ENCODE measurements at regions not wholly inside any gene's neighbourhood (a gene's known extent, or its start where the extent isn't known, plus 50 kb on each side); places are given as distances from the start of the nearest gene placed in this dataset.

DNA sequence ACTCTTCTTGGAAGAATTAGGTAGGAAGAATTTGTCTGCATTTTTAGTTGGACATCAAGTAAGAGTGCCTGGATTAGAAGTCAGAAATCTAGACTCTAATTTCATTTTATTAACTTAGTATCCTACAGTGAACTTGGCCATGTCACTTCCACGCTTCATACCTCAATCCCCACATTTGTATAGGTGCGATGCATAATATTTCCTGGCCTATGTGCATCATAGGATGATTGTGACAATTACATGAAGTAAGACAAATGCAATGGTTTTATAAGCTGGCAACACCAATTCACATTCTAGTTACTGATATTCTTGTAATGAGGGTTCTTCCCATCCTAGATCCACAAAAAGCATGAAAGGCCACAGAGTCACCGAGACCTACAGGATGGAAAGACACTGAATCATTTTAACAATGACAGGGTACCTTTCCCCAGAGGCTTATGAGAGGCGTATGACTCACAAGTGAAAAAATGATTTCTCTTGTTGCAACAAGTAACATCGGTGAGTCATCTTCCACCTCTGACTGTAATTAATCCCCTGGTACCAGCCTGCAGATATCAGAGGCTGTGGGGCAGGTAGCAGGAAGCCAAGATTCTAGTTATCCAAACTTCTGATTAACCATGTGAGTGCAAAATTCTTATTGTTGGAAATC is 56.0 kb upstream of the OR5AK2 start:
- no peak for DNase-seq

DNA sequence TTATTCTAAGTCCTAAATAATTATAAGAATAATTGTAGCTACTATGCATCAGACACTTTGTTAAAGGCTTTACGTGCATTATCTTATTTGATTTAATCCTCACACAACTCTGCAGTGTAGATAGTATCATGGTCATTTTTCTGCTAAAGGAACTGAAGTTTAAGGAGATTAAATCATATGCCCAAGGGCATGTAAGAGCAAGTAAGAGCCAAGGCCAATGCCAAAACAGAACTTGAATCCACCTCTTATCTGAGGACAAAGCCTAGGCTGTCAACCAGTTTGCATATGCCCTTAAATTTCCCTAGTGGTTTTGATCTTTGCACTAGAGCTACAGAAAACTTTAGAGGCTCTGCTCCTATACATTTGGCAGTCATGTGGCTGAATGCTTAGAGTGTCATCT is 65.6 kb upstream of the OR5AK2 start:
- no peak for DNase-seq

DNA sequence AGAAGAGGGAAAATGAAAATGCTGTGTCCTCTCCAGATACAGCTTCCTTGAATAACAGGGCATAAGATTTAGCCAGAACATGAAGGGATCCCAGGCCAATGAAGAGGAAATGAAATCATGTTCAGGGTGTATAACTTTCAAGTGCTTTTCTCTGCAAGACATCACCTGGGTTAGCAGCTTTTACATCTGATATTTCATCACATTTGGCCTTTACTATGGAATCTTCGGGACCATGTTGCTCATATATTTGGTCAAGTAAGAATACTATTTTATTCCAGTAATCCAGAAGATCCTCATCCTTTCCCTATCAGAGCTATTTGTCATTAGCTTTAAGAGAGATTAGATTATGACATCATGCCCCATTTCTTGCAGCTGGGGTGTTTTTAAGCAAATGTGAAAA is 66.3 kb upstream of the OR5AK2 start:
- DNase-seq, result no peak

DNA sequence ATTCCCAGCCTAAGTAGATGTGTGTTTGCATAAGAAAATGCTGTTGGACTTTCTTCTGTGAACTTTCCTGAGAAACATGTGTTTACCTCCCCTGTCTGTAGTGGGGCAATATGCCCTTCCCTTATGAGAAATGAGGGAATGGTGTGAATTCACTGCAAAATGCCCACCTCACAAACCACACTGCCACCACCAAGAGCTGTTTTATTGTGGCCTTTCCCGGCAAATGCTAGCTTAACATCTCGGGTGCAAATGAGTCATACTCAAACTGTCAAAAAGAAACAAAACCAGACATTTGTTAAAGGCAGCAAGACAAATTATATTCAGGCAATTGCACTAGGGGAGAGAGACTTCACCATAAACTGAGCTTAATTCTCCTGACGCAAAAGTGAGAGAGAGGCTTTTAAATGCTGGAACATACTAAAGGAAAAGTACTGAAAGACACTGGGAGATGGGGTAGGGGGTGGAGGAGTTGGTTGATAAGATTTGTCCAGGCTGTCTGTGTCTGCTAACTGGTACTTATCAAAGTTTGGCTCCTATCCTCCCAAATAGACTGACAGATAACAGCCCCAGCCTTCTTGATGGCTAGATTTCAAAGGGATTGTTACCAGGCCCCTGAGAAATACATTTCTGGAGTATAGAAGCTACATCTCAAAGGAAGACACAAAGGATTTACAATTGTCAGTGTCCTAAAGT is 70.9 kb upstream of the OR5AK2 start:
- DNase-seq, result no peak

DNA sequence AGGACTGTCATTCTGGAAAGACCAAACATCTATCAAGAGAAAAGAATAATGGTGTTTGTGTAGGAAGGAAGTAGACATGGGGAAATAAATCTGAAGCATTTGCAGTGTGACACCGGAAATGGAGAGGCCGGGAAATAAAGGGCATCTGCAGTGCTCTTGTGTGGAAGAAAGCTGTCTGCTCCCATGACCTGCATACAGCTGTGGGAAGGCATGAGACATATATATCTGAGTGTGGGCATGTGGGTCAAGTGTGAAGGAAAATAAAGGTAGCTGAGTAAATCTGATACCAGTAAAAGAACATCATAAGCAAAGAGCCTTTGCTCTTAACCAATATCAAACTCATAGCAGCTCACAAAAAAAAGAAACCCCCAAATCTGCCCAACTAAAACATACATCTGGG is 72.1 kb upstream of the OR5AK2 start:
- no peak for DNase-seq

DNA sequence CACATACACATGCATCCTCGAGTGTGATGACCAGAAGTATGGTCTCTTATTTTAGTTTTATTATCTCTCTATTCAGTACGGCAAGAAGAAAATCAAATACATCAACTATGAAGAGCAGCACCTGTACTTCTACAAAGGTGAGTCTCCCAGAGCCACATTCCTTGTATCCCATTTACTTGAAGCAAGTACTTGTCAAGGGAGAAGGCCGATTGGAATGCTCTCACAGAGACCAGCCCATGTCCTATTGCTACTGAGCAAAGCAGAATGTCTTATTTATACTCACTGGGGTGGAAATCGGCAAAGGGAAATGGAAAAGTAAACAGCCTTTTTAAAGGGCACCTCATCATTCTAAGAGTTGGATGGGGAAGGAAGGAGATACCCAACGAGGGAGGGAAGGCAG is 72.6 kb upstream of the OR5AK2 start:
- no peak for DNase-seq

DNA sequence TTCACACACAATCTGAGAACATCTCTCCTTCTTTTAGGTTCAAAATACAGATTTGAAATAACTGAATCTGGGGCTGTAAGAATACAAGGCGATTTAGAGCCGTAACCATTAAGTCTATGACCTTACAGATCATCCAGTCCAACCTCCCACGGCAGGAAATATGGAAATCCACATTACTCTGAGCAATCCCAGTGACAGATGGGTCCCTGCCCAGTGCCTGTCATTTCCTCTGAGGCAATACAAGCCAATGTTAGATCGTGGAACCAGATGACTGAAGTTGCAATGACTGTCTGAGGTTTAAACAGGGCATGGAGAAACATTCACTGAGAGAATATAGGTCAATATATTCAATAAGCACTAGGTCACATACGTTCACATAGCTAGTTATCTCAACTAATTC is 77.4 kb upstream of the OR5AK2 start:
- DNase-seq, result no peak

DNA sequence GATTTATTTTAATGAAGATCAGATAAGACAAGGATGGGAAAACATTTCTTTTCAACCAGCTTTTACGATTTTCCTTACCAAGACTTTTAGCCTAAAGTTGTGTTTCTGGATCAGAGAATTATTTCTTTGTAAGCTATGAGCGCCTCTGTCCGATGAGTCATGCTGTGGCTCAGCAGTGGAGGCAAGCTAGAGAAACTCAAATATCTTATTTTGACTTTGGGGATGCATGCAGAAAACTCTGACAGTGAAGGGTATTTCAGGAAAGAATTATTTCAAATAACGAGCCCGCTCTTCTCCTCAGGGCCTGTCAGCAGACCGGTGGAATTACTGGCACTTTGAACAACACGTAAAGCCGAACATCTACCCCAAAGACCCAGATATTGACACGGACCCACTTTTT is 77.9 kb upstream of the OR5AK2 start:
- DNase-seq, result no peak

DNA sequence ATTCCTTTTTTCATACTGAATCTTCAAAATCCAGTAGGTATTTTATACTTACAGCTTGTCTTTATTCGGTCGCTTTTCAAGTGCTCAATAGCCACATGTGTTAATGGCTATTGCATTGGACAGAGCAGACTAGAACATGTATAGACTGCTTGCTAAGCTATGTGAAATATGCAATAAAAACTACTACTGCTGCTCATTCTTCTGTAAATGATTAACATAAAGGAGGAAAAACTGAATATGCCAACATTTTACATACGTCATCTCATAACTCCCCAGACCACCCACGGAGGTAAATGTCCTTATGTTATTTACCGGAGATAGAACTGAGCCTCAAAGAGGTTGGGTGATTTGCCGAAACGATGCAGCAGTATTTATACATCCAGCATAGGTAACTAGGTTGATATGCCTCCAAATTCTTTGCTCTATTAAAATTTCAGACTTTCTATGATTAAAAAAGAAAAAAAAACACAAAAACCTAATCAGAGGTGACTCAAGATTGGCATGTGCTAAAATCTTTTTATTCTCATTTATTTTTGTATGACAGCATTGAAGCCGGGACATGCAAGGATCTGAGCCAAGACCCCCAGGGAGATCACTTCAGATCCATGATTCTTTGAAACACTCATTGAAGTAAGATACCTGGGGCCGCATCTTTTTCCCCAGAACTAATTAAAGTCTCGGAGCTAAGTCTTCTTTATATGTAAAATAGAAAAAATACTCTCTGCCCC is 78.5 kb upstream of the OR5AK2 start:
- no peak for DNase-seq

DNA sequence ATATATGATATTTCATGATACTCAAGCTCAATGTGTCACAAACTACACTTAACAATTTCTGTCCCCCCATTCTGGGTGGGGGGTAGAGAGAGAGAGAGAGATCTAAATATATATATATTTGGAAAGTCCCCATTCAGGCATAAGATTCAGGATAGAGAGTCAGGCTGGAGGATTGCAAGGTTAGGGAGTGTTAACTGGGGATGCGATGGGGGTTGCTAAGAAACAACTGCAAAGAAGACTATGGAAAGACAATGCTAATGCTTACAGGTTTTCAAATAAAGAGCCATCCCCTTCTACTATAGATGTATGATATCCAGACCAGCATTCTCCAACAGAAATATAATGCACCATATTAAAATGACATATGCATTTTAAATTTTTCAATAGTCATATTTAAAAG is 79.2 kb upstream of the OR5AK2 start:
- DNase-seq, result no peak

DNA sequence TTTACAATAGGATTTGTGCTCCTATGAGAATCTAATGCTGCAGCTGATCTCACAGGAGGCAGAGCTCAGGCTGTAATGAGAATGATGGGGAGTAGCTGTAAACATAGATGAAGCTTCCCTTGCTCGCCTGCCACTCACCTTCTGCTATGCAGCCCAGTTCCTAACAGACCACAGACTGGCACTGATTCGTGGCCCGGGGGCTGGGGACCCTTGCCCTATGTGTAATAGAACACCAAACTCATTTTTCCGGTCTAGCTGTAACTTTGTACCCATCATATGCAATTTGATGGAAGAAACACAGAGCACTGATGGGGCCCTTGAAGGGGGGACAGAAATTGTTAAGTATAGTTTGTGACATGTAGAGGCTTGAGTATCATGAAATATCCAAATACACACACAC is 79.6 kb upstream of the OR5AK2 start:
- DNase-seq, result no peak

DNA sequence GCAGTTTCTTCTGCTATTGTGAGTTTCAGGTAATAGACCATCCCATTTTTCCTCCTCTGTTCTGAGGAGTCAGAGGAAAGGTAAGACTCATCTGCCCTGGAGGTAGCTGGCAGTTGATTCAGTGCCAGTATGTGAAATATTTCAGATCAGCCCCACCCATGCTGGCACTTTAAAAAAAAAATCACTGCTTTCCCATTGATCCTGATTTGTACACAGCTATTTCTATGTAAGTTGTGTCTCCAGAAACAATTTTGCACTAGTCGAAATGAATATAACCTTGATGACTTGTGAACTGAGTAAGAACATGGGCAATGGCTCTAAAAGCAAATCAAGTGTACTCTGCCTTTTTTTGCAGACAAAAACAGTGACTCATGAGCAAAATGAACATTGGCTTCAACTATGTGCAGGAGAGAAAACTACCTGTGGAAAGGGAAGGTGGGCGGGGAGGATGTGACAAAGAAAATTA is 82.0 kb upstream of the OR5AK2 start:
- no peak for DNase-seq

DNA sequence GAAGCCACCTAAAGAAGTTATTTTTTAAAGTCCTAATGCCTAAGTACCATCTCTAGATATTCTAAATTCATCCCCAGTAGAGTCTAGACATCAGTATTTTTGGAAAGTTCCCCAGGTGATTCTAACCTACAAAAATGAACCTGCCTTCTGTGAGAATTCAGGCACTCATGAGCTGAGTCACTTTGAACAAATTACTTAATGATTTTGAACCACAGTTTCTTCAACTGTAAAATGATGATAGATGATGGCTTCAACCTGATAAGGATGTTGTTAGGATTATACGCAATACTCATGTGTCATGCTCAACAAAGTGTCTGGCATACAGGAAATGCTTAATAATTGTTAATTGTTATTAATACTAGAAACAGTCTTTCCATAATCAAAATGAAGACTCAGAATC is 82.8 kb upstream of the OR5AK2 start:
- no peak for DNase-seq

DNA sequence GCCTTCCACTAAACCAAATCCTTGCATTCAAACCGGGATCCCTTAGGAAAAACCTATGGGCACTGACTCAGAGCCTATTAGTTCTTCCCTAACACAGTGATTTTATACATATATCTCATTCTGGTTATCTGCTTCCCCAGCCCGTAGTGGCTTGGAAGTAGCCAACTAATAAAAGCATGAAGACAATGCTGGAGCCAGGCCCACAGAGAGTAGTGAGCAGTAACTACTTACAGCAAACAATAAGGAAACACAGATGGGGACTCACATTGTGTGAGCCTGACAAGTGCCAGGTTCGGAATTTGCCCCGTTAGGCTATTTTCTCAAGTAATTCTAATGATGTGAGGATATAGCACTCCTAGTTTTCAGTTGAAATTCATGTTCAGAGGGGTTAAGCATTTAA is 83.3 kb upstream of the OR5AK2 start:
- no peak for DNase-seq

DNA sequence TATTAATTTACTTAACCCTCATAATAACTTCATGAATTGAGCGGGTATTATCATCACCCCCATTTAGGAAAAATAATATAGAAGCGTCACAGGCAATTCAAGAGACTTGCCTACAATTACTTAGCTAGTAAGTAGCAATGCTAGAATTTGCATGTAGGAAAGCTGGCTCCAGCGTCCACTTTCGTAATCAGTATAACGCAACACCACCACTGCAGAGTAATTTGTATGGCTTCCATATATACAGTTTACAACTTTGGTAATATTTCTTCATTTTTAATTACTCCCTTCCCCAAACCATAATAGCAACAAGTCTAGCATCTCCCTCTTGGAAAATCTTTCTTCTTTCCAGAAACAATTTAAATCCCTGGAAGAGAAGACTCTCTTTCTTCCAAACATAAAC is 89.9 kb upstream of the OR5AK2 start:
- no peak for DNase-seq

DNA sequence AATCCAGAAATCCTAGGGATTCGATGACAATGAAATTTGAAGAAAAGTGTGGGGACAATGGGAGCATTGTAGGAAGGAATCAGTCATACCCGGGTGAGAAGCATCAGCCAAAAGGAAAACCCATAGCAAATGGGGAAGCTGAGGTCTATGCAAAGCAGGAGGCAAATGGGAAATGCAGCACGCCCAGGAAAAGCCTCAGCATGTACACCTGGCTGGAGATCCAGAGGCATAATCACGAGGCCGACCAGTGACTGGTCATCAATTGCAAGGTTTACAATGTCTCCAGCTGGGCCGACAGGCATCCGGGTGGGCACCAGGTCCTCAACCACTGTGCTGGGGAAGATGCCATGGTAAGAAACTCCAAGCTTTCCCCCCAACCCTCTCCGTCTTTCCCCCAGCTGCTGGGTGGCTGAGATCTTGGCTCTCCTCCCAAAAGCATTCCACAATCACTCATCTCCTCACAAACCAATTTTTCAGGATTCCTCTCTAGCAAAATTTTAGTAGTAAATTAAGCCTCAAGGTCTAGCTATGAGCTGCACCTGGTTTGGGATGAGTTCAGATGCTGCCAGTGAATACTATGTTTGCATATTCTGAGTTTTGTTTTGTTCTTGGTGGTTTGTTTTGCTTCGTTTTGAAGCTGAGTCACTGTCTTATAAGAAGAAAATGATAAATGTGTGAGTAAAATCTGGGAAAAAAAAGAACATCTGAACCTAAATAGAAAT is 98.0 kb upstream of the OR5AK2 start:
- no peak for DNase-seq

DNA sequence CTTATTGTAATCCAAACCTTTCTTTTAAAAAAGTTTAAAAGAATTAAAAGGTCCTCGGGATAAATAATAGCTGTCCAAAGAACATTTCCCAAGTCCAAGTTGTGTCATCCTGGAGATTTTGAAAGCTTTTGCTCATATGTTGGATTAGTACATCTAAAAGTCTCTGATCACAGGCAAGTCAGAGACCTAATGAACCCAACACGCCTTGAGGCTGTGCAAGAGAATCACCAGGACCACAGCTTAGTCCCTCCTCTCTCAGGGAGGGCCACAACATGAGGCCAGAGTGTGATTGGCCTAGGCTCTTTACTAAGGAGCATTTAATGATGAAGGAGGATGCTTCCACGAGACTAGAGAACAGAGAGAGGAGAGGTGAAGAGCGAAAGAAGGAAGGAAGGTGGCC is 98.7 kb upstream of the OR5AK2 start:
- no peak for DNase-seq

DNA sequence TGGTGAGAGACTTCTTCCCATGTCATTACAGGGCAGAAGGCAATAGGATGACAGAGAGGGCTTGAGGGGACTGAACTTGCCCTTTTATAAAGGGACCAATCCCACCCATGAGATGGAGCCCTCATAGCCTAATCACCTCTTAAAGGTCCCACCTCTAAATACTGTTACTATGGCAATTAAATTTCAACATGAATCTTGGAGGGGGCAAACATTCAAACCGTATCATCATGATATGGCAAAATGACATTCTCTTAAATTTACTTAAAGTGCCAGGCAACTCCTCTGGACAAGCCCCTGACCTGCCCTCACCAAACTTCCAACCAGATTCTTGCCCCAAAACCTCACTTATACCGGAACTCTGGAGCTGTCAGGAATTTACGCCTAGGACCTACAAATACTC is 100.8 kb upstream of the OR5AK2 start:
- DNase-seq, result no peak

DNA sequence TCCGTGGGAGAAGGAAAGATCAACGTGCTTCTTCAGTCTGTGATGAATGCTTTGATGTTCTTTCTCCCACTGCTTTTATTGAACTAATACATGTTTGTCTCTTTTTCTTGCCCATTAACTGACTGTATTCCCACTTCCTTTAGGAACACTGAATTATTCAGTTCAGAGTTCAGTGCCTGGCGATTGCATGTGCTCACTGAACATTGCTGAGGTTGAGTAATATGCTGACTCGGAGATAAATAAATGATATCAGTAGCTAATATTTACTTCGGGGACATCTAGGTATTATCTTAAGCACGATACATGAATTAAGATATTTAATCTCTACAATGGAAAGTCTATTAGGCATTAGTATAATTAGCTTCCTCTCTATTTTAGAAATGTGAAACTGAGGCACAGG is 102.3 kb upstream of the OR5AK2 start:
- DNase-seq, result no peak

DNA sequence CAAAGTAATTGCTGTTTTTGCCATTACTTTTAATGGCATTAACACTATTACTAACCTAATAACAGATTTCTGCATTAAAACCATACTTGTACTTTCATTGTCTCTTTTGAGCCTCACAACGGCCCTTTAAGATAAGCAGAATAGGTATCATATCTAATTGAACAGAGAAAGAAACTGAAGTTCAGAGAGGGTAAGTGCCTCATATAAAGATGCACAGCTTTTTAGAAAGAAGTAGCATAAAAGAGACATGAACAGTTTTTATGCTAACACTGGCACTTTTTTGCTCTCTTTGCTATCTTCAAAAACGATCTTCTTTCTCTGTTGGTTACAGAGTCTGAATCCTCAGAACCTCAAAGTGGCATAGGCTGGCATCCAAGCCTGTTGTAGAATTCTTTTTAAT is 102.9 kb upstream of the OR5AK2 start:
- DNase-seq, result no peak

DNA sequence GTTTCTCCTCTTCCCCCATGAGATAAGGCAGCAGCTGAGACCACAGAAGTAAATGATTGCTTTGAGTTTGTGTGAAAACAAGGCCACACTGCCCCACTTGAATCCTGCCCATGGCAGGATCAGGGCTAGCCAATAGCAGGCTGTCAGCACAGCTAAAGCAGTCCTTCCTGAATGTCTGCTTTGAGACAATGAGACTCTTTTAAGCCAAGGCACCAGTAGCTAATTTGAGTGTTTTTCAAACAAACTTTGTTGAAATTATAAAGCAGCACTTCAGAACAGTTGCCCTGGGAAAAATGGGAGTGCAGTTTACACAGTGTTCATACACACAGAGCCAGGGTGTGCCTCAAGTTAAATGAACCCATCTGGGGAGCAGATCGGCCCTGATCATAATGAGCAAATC is 103.5 kb upstream of the OR5AK2 start:
- no peak for DNase-seq

DNA sequence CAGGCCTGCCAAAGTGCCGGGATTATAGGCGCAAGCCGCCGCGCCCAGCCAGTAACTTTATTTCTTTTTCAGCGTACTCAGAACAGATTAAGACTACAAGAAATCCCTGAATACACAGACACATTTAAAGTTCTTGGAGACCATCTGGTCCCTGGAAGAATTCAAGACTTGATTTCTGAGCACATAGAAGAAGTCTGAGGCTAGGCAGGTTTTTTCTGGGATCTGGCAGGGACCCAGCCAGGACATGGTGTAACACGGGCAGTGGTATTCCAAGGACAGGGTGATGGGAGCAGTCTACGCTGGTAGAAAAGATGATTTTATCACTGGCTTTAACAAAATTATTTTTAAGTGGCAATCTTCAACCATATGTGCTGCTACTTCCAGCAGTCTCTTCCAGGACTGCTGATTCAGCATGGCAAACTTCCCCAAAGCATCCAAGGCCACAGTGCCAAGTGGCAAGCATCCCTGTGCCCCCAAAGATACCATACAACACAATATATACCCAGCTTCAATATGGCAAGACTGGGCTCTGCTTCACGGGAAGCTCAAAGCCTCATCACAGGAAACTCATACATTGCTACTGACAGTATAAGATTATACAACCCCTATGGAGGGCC is 105.2 kb upstream of the OR5AK2 start:
- DNase-seq, result no peak

DNA sequence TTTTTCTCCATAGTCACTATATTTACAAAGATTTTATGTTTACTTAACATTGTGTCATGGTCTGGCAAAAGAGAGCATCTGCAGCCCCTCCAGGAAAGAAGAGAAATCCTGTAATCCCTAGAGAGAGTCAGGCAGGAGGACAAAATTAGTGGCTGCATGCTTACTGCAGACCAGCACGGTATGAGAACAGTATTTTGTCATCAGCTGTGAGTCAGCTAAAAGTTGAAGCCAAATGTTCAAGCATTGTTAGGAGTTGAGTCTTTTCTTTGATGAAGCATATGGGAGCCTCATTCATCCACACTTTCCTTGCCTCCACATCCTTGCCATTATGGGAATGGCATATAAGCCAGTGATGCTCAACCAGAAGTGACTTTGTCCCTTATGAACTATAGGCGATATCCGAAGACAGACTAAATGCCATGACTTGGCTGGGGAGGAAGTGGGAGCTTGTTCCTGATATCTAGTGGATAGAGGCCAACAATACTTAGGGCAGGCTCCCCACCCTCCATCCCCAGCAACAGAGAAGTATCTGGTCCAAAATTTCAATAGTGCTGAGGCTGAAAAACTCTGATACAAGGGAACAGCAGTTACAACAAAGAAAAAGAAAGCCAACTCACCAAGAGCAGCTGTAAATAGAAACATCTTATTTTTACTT is 112.0 kb upstream of the OR5AK2 start:
- DNase-seq, result no peak

Data from Kasumi-1 (cell line).